Uterus (tissue), 3 donors: ENCODE measurements at regions not wholly inside any gene's neighbourhood (a gene's known extent, or its start where the extent isn't known, plus 50 kb on each side); places are given as distances from the start of the nearest gene placed in this dataset.
"Not testable (repeated sequence)": the region's sequence is repeated elsewhere in the genome, so short reads cannot be mapped to it uniquely, and the experiment has no call there.

Experiments used
- DNase-seq, 2 donors: peaks; one replicate each; pipeline ENCODE4 v3.0.0-alpha.2; 2019 to 2020
- H3K27ac ChIP-seq, 2 donors: fragments of 200-600 bp; sonication (generic); 1 replicate in 1 of 2; 2 replicates in 1 of 2; pipeline ENCODE4 v1.5.1; 2016 to 2018
- H3K27me3 ChIP-seq, 2 donors: fragments of 200-600 bp; sonication (generic); one replicate each; pipeline ENCODE4 v1.5.1; 2018 to 2019; ENCODE audit warnings: control low read depth in 1 of 2
- H3K36me3 ChIP-seq, 2 donors: fragments of 200-600 bp; sonication (generic); one replicate each; pipeline ENCODE4 v1.5.1; 2019; ENCODE audit warnings: control low read depth in 1 of 2
- H3K4me1 ChIP-seq, 2 donors: fragments of 200-600 bp; sonication (generic); one replicate each; pipeline ENCODE4 v1.5.1; 2018 to 2019; ENCODE audit warnings: control low read depth in 1 of 2
- H3K4me3 ChIP-seq, 2 donors: fragments of 200-600 bp; sonication (generic); 1 replicate in 1 of 2; 2 replicates in 1 of 2; pipeline ENCODE4 v1.5.1; 2018 to 2019; ENCODE audit warnings: mild to moderate bottlenecking in 1 of 2
- H3K9me3 ChIP-seq, 2 donors: fragments of 200-600 bp; sonication (generic); one replicate each; pipeline ENCODE4 v1.5.1; 2019; ENCODE audit warnings: control low read depth in 1 of 2
- POLR2A ChIP-seq, 2 donors: fragments of 450-650 bp; IDR thresholded peaks; one replicate each; pipeline ENCODE4 v1.6.1; 2016; ENCODE audit warnings: antibody characterized with exemption in 2 of 2, mild to moderate bottlenecking in 1 of 2, moderate library complexity in 1 of 2
- intact Hi-C: fragments of 100-400 bp; cut with DNase I; formaldehyde crosslinking; loops from one replicate; pipeline ENCODE4 v1.15.1; 2023; ENCODE audit warnings: low total_unique reads
- TF ChIP-seq, protein P1 (sequence below), 4 experiments: fragments of 200-600 bp in 2 of 4; fragments of 450-650 bp in 2 of 4; sonication (generic) in 2 of 4; IDR thresholded peaks; one replicate each; pipeline ENCODE4 v1.5.1; 2016 to 2019; ENCODE audit warnings: antibody characterized with exemption in 4 of 4, mild to moderate bottlenecking in 2 of 4, moderate library complexity in 1 of 4
- donor health status: DM: yes; HTN: yes; CAD: no.

DNA sequence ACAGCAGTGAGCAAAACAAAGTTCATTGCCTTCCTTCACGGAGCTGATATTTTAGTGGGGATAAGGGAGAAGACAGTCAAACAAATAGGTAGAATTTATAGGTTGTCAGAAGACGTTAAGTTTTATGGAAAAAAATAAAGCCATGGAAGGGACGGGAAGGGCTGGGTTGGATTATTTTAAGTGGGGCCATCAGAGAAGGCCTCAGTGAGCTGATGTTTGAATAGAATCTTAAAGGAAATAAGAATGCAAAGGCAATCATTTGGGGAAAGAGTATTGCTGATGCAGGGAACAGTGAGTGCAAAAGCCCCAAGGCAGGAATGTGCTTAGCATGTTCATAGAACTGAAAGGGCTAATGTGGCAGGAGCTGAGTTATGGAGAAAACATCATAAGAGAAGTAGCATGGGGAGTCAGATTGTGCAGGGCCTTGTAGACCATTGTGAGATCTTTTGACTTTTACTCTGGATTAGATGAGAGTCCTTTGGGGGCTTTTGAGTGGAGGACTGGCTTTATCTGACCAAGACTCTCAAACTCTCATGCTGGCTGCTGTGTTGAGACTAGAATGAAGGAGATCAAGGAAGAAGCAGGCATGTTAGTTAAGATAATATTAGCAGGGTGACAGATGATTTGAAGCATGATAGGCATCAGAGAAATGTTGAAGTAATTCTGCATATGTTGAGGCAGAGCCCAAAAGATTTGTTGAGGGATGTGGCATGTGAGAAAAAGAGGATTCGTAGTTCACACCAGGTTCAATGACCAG is 104.5 kb upstream of the TPTE start:
- DNase-seq, H3K27me3 ChIP-seq, intact Hi-C loops, H3K36me3 ChIP-seq, H3K27ac ChIP-seq, H3K4me1 ChIP-seq, H3K4me3 ChIP-seq, H3K9me3 ChIP-seq: not testable (repeated sequence)

GRCh38 chr21:10417551-10418002 is 103.8 kb upstream of the TPTE start:
- H3K27ac ChIP-seq, H3K9me3 ChIP-seq, H3K4me3 ChIP-seq, H3K36me3 ChIP-seq, H3K27me3 ChIP-seq, DNase-seq, intact Hi-C loops, H3K4me1 ChIP-seq: not testable (repeated sequence)

- H3K27me3 ChIP-seq, H3K4me1 ChIP-seq, H3K36me3 ChIP-seq, intact Hi-C loops, H3K9me3 ChIP-seq, H3K4me3 ChIP-seq, H3K27ac ChIP-seq, DNase-seq: not testable (repeated sequence)
Observed at GRCh38 chr21:10418250-10419048, 102.9 kb upstream of the TPTE start.

- H3K27me3 ChIP-seq, DNase-seq, H3K36me3 ChIP-seq, H3K27ac ChIP-seq, H3K4me1 ChIP-seq, H3K4me3 ChIP-seq, H3K9me3 ChIP-seq, intact Hi-C loops: not testable (repeated sequence)
Observed at GRCh38 chr21:10421199-10421598, 100.2 kb upstream of the TPTE start.

- H3K27me3 ChIP-seq, H3K9me3 ChIP-seq, H3K36me3 ChIP-seq, H3K4me3 ChIP-seq, H3K4me1 ChIP-seq, DNase-seq, intact Hi-C loops, H3K27ac ChIP-seq: not testable (repeated sequence)
Observed at GRCh38 chr21:10421601-10422000, 99.8 kb upstream of the TPTE start.

- intact Hi-C loops, H3K27me3 ChIP-seq, H3K9me3 ChIP-seq, H3K4me3 ChIP-seq, DNase-seq, H3K4me1 ChIP-seq, H3K36me3 ChIP-seq, H3K27ac ChIP-seq: not testable (repeated sequence)
Observed at GRCh38 chr21:10424097-10424886, 97.1 kb upstream of the TPTE start.

DNA sequence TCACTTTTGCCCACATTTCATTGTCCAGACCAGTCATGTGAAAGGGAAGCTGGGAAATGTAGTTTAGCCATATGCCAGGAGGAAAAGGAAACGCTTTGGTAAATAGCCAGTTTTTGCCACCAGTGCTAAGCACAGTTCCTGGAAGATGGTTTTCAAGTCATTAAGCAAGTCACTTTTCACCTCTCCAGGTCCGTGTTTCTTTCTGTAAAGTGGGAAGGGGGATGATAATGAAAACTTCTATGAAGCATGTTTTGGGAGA is 96.6 kb upstream of the TPTE start:
- H3K4me1 ChIP-seq, H3K27me3 ChIP-seq, DNase-seq, intact Hi-C loops, H3K27ac ChIP-seq, H3K9me3 ChIP-seq, H3K4me3 ChIP-seq, H3K36me3 ChIP-seq: not testable (repeated sequence)

DNA sequence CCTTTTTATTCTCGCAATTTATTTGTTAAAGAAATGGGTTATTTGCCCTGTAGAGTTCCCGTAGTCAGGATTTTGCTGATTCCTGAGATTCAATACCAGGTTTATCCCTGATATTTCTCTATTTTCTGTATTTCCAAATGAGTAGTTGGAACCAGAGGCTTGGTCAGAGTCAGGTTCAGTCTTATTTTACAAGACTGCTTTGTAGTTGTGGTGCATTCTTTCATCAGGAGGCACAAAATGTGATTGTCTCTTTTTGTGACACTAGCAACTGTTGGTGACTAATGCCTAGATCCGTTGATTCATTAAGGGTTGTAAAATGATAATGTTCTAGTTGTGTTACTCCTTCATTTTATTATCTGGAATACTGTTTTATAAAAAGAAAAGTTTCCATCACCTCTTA is 95.5 kb upstream of the TPTE start:
- H3K36me3 ChIP-seq = no peaks in the 10 kb centered on the region
- peaks cover 0 to 3% of the 10 kb centered on the region in 2 donors for H3K9me3 ChIP-seq
- H3K4me1 ChIP-seq = no peaks in the 10 kb centered on the region
- no peak for DNase-seq
- H3K27me3 ChIP-seq = no peaks in the 10 kb centered on the region
- H3K27ac ChIP-seq = no peak overlapping the region
- TF ChIP-seq, protein P1, sequence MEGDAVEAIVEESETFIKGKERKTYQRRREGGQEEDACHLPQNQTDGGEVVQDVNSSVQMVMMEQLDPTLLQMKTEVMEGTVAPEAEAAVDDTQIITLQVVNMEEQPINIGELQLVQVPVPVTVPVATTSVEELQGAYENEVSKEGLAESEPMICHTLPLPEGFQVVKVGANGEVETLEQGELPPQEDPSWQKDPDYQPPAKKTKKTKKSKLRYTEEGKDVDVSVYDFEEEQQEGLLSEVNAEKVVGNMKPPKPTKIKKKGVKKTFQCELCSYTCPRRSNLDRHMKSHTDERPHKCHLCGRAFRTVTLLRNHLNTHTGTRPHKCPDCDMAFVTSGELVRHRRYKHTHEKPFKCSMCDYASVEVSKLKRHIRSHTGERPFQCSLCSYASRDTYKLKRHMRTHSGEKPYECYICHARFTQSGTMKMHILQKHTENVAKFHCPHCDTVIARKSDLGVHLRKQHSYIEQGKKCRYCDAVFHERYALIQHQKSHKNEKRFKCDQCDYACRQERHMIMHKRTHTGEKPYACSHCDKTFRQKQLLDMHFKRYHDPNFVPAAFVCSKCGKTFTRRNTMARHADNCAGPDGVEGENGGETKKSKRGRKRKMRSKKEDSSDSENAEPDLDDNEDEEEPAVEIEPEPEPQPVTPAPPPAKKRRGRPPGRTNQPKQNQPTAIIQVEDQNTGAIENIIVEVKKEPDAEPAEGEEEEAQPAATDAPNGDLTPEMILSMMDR (IDR thresholded peaks at IDR 0.05) = no peak
- TF ChIP-seq POLR2A (IDR thresholded peaks at IDR 0.05) = no peak
- intact Hi-C loops = no loop called here
- no peak overlapping the region for H3K4me3 ChIP-seq

DNA sequence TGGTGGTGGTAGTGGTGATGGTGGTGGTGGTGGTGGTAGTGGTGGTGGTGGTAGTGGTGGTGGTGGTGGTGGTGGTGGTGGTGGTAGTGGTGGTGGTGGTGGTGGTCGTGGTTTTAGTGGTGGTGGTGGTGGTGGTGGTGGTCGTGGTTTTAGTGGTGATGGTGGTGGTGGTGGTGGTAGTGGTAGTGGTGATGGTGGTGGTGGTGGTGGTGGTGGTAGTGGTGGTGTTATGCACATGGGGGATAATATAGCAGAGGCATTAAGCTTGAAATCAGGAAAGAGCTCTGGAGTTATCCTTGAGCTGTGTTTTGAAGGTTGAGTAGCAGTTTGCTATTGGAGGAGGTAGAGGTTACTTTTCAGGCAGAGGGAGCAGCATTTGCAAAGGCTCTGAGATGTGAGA is 94.6 kb upstream of the TPTE start:
- H3K4me1 ChIP-seq, DNase-seq, intact Hi-C loops, H3K4me3 ChIP-seq, H3K36me3 ChIP-seq, H3K27me3 ChIP-seq, H3K27ac ChIP-seq, H3K9me3 ChIP-seq: not testable (repeated sequence)

DNA sequence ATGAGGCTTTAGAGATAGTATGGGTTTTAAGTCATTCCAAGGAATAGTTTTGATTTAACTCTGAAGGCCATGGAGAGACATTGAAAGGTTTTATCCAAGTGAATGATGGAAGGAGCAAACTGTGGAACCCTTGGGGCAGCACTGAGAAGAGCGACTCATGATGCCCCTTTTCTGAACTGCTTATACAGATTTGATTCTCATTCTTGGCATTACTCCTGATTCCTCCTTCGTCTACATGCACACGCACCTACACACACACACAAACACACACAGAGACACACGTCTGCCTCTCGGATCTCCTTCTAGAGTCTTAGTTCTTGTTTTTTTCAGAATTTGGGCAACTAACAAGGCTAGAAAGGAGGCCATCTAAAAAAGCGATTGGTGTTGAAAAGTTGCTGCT is 94.1 kb upstream of the TPTE start:
- H3K27ac ChIP-seq, H3K9me3 ChIP-seq, DNase-seq, H3K4me1 ChIP-seq, H3K4me3 ChIP-seq, H3K27me3 ChIP-seq, H3K36me3 ChIP-seq, intact Hi-C loops: not testable (repeated sequence)

GRCh38 chr21:10428981-10429534 is 92.3 kb upstream of the TPTE start:
- H3K4me1 ChIP-seq, H3K9me3 ChIP-seq, H3K27me3 ChIP-seq, H3K27ac ChIP-seq, DNase-seq, H3K4me3 ChIP-seq, H3K36me3 ChIP-seq, intact Hi-C loops: not testable (repeated sequence)
